ENCODE measurements at regions not wholly inside any gene's neighbourhood (a gene's known extent, or its start where the extent isn't known, plus 50 kb on each side); places are given as distances from the start of the nearest gene placed in this dataset.
"Not testable (repeated sequence)": the region's sequence is repeated elsewhere in the genome, so short reads cannot be mapped to it uniquely, and the experiment has no call there.

DNA sequence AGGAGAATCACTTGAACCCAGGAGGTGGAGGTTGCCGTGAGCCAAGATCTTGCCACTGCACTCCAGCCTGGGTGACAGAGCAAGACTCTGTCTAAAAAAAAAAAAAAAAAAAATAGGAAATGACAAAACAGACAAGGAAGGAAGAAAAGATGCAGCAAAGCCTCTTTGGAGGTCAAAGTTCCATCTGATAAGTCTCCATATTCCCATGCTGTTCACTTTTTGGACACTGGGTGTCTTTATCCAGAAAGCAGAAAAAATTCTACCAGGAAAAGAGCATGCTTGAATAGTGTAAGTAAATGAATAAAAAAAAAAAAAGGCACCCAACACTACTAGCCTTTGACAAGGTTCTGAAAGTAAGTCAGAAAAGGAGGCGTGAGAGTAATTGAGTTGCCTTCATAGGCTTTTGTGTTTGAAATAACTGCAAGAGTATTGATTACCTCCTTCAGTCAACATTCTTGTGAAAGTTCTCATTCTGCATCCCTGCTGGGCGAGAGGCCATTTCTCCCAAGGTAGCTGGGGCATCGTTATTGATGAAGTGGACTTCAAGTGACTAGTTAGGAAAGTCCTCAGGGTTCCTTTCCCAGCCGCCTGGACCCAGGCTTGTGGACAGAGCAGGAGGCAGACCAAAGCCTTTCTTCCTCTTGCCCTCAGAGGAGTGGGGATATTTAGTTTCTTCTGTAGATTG, 133.3 kb upstream of the KIF5B start:
- Histone ChIP-seq H3K27me3 (no peaks in the 10 kb centered on the region), H3K4me1 (peaks cover 0 to 11% of the 10 kb centered on the region in 2 donors), H3K36me3 (no peaks in the 10 kb centered on the region), H3K4me3 (no peak overlapping the region), H3K9me3 (no peaks in the 10 kb centered on the region), H3K27ac (no peak overlapping the region)
- peak; percentile 61 for ATAC-seq
- no peak for DNase-seq
- intact Hi-C loops (cut with DNase I) = no loop called here
- TF ChIP-seq CTCF (IDR thresholded peaks at IDR 0.05) = peak in 1 of 2 donors; percentile 22

DNA sequence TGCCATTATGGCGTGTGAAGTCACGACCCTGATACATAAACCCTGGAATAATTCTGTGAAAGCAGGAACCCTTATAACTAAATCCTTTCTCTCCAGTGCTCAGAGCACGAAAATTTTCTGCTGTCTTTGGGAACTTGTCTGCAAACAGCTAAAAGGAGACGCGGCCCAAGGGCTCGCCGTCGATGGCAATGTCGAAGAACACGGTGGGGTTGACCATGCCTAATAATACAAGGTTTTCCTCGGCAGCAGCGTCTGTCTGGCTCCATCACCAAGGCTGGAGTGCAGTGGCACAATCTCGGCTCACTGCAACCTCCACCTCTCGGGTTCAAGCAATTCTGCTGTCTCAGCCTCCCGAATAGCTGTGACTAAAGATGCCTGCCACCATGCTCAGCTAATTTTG, 132.4 kb upstream of the KIF5B start:
- H3K4me3 ChIP-seq; intact Hi-C loops (cut with DNase I); H3K36me3 ChIP-seq; DNase-seq; H3K9me3 ChIP-seq; H3K27ac ChIP-seq; ATAC-seq; H3K27me3 ChIP-seq: not testable (repeated sequence)
- H3K4me1 ChIP-seq = peaks cover 0 to 11% of the 10 kb centered on the region in 2 donors

DNA sequence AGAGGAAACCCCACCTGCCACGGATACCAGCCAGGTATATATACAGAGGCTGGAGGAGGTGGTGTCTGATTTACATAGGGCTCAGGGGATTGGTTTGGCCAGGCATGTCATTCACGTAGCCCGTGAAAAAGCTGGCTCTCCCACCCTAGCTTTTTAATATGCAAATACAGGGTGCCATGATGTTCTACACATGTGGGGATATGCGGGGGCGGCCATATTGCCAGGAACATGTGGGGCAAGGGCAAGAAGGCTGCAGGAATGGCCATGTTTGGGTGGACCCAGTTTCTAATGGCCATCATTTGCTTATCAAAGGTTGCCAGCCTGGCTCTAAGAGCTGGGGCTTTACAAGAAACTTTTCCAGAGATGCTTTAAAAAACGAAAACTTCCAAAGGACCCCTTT, 131.5 kb upstream of the KIF5B start:
- Histone ChIP-seq H3K36me3 (no peaks in the 10 kb centered on the region), H3K4me1 (peaks cover 0 to 11% of the 10 kb centered on the region in 2 donors), H3K27ac (no peak overlapping the region), H3K9me3 (no peaks in the 10 kb centered on the region), H3K27me3 (no peaks in the 10 kb centered on the region), H3K4me3 (no peak overlapping the region)
- DNase-seq (no peak), ATAC-seq (no peak)
- intact Hi-C loops (cut with DNase I) = no loop called here
- no peak for TF ChIP-seq CTCF (IDR thresholded peaks at IDR 0.05)

- H3K9me3 ChIP-seq; DNase-seq; H3K4me1 ChIP-seq; intact Hi-C loops (cut with DNase I); ATAC-seq; H3K27me3 ChIP-seq; H3K4me3 ChIP-seq; H3K27ac ChIP-seq; H3K36me3 ChIP-seq: not testable (repeated sequence)
Measured at GRCh38 chr10:32183652-32184051, 127.4 kb upstream of the KIF5B start.

- ATAC-seq = no peak
Measured at GRCh38 chr10:32182476-32182875, 126.3 kb upstream of the KIF5B start.

More at GRCh38 chr10:32182476-32182875, 126.3 kb upstream of the KIF5B start:
- Histone ChIP-seq H3K4me3 (no peak overlapping the region), H3K9me3 (no peaks in the 10 kb centered on the region), H3K36me3 (no peaks in the 10 kb centered on the region), H3K4me1 (no peaks in the 10 kb centered on the region), H3K27ac (no peak overlapping the region), H3K27me3 (no peaks in the 10 kb centered on the region)
- TF ChIP-seq CTCF (IDR thresholded peaks at IDR 0.05) = no peak
- intact Hi-C loops (cut with DNase I) = no loop called here
- DNase-seq = no peak

All from left lung (tissue), 4 donors.